HG03196 (cell line): ENCODE measurements at regions not wholly inside any gene's neighbourhood (a gene's known extent, or its start where the extent isn't known, plus 50 kb on each side); places are given as distances from the start of the nearest gene placed in this dataset.

Experiments used
- ATAC-seq: cut with Tn5 transposase; IDR thresholded peaks from one replicate; pipeline ENCODE4 v1.9.1; 2021; ENCODE audit not compliant: unreplicated experiment

DNA sequence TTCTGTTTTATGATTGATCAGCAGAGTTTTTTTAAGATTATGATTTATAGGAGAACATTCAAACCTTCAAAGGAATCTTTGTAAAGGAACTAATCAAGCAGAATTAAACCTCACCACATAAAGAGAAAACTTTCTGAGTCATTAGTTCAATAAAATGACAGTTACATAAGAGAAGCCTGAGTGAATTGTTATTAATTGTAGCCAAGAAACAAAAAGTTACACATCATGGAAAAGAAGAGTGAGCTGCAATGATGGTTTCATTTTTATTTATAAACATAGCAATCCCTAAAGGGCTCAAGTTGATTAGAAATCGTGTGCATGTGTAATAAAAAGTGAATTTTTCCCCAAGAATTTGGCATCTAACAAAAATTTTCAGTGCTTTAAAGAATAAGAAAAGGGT lies 731.4 kb downstream of the LTN1 start:
- ATAC-seq, result no peak

DNA sequence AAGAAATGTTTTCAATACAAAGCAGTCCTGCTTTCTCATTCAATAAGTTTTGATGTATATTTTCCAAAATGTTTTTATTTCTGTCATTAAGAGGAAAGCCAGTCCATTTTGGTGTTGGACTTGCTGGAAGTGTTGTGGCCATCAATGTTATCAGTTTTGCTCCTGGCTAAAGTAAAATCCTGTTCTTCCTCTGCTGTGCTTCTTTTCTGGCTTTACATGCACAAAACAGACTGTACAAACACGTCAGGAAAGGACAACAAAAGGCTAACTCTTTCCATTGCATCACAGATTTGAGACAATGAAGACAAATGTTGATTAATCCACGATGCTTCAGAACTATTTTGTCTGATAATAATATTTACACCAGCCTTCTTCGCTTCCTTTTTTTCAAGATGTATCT lies 735.4 kb downstream of the LTN1 start:
- ATAC-seq, result no peak

DNA sequence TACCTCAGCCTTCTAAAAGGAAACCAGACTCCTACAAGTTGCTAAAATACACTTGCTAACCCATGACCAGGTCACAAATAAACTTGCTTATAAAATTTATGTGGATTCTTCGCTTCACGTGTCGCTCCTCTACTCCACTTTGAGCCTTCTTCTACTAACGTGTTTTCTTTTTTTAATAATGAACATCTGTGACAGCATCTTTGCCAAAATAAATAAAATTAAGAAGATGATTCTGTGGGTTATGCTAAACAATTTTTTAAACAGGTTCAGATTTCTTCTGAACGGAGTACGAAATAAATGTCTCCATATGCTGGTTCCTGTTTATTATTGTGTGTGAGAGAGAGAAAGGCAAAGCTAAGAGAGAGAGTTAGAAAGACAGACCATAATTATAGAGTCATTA lies 735.8 kb downstream of the LTN1 start:
- ATAC-seq, result no peak

DNA sequence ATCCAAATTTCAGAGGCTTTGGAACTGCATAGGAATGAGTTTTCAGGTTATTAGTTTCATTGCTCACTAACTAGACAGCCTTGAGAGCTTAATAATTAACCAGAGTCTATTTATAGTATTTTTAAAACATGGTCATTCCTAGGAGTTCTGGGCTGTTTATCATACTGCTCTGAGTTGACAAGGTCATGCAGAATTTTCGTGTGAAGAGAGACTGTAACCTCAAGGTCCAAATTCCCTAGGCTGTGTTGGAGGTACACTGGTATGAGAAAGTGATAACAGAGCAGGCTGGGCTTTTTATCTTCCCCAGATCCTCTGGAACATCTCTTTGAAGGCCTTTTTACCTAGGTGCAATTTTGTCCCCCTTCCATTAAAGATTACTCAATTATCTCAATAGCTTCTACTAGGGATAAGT lies 736.3 kb downstream of the LTN1 start:
- ATAC-seq, result no peak

DNA sequence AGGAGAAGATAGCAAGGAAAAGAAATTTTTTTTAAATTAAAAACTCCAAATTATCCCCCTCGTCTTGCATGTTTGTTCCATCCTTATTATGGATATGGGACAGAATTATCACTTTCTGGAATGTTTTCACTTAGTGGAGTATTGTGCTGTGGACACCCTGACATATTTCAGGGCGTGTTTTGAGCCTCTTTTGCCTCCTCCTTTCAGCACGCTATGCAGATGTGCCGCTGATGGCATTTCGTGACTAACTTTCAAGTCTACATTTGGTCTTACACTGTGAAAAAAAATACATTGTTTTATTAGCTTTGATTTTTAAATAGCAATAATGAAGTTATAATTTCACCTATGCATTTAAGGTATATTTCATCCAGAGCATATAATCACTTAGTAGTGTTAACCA lies 738.7 kb downstream of the LTN1 start:
- ATAC-seq, result no peak

DNA sequence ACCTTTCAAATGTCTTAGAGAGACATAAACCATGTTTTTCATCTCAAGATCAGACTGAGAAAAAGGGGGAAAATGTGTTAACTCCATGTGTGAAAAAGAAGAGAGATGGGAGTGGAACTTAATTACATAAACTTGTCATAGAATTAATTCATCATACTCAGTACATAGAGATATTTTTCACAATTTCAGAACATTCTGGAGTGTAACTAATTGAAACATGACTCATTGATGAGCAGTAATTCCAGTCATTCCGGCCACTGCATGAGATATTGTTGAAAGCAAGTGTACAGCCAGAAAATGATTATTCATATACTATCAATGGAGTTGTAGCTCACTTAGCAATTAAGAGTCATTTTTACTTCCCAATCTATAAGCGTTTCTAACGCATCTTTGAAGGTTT lies 739.3 kb downstream of the LTN1 start:
- ATAC-seq, result no peak

DNA sequence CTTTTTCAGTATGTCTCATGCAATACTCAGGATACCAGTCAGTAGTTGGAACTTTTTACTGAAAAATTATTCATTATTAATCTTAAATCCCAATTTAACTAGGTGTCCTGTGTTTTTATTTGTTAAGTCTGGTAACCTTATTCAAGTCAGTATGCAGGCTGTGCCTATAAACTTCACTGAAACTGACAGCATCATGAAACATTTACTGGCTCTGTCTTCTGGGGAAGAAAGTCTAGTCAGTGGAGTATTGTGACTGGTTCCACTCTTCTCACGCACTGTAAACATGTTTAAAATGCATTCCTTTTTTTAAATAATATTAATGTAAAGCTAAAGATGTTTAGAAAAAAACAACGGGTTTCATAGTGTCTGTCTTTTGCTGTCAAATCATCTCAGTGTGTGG lies 739.7 kb downstream of the LTN1 start:
- ATAC-seq, result no peak

DNA sequence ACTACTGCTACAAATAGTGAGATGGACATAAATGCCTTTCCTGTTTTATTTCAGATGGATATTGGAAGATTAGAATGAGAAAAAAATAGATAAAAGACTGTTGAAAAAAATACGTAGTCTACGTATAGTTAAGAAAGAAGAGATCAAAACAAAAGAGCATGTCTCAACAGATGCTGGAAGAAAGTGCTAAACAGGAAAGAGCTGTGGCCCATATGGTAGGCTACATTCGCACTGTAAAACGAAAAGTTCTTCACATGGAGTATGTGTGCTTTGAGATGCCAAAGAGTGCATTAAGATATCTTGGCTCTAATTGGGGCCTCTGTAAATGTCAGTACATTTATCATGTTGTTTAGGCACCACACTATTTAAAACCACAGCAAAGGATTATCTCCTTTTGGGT lies 741.7 kb downstream of the LTN1 start:
- ATAC-seq, result no peak

DNA sequence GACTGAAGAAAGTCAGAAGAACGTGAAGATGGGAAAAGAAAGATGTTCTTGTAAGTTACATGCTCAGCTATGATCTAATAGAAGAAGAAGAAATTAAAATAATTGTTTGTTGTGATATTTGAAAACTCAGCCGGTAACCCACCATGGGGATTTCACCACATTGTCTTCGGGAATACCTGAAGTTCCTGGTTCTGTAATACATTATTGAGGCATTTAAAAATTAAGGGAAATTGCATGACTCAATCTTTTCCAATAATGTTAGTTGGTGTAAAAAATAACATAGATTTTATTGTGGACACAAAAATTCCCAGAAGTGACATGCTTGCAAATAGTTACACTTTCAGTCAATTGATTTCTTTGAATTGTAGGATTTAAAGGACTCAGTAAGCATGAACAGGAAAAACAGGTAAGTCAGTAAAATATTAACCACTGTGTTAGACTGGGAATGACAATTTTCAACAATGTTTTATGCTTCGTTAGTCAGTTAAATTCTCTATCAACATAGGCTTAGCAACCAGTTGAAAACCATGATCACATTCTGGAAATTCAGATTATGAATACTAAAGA lies 745.1 kb downstream of the LTN1 start:
- no peak for ATAC-seq

DNA sequence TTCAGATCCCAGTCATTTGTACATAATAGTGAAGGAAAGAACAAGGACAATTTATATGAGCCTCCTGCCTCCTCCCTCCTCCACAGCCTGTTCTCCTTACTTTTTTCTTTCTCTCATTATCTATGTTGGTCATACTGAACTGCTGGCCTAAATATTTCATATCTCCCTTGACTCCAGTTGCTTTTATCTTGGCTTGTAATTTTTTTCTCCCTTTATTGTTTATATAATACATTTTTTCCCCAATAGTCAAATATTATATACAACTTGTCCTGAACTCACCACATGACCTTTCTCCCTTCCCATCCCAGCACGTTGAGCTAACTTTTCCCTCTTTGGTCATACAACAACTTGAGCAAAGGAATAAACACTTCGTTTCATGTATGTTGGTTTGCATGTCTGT lies 752.1 kb downstream of the LTN1 start:
- no peak for ATAC-seq

DNA sequence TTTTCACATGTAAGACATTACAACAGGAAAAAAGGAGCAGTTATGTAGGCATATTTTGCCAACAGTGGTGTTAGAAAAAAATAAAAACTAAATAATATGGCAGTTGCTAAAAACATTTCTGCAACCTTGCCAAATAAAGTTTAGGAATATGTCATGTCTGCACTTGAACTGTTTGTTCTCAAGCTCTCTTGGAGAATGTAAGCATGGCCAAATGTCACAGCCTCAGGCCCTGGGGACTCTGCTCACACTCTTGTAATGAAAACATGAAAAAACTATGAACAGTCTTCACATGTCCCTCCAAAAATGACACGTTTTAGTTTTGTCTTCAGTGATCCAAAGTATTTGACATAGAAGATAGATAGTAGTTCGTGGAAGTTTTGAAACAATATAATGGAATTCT lies 753.3 kb downstream of the LTN1 start:
- no peak for ATAC-seq

DNA sequence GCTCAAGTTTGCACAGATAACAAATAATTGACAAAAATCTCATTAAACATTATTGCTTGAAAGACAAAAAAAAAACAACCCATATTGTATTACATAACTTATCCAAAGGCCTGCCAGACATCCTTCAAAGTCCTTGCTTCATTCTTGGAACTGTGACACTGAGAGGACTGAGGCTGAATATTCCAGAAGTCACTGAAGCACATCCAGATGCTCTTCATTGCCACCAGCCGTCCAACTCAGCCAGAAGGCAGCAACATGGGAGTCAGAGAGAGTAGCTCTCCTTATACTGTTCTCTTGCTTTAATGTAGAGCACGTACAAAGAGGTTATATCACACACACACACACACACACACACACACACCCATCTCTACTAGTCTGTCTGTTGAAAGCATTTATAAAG lies 755.0 kb downstream of the LTN1 start:
- no peak for ATAC-seq

DNA sequence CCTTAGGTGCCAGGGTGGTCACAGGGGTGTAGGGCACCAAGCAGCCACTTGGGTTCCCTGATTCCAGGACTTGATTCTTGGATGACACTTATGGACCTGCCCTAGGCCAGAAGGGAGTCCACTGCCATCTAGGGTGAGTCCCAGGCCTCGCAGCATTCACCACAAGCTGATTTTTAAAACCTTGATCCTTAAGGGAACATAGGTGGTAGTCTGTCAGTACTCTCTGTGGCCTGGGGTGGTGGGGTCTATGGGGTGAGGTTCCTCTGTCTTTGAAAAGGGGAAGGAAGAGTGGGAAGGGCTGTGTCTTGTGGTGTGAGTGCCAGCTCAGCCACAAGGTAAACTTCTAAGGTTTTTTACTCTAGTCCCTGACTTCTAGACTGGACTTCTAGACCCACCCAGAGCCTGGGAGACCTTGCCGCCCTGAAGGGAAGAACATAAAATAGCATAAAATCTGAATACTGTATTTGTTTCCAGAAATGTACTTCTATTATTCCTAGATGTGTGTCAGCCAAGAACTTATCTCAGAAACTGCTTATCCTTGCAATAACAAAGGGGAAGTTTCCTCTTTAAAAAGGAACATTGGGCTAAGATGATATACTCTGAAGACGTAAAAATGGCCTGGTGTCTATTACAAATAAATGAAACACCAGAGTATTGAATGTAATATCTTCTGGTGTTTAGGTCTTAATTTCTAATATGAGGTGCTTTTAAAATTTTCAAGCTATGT lies 757.3 kb downstream of the LTN1 start:
- ATAC-seq, result no peak

DNA sequence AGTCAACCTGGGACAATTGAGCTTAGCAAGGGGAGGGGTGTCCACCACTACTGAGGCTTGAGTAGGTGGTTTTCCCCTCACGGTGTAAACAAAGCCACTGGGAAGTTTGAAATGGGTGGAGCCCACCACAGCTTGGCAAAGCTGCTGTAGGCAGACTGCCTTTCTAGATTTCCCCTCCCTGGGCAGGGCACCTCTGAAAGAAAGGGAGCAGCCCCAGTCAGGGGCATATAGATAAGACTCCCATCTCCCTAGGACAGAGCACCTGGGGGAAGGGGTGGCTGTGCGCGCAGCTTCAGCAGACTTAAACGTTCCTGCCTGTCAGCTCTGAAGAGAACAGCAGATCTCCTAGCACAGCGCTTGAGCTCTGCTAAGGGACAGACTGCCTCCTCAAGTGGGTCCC lies 758.4 kb downstream of the LTN1 start:
- ATAC-seq, result no peak

DNA sequence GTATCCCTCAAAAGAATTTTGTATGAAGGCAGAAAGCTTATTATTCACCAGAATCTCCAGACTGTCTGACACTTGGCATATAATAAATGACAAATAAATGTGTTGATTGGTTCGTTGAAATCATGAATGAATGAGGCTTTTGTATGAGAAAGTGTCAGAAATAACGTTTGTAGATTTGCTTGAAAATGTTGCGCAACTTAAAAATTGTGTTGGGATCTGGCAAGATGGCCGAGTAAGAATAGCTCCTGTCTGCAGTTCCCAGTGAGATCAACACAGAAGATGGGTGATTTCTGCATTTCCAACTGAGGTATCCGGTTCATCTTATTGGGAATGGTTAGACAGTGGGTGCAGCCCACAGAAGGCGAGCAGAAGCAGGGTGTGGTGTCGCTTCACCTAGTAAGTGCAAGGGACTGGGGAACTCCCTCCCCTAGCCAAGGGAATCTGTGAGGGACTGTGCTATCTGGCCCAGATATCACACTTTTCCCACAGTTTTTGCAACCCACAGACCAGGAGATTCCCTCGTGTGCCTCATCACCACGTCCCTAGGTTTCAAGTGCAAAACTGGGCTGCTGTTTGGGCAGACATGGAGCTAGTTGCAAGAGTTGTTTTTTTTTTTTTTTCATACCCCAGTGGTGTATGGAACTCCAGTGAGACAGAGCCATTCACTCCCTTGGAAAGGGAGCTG lies 759.0 kb downstream of the LTN1 start:
- ATAC-seq, result no peak

DNA sequence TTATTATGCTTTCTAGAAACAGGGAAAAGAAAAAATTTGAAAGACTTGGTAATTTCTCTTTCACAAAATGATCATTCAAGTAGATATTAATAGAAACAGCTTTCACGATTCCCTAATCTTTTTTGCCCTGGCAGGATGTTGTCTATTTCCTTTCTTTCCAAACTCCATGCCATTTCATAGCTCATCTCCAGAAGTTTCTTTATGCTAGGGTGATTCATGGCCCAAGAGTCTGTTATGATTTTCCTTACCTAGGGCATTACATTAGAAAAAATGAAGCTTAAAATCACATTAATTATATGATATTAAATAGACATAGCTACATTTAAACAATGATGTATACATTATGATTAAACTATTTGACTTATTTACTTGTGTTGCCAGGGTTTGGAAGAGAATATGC lies 762.1 kb downstream of the LTN1 start:
- no peak for ATAC-seq

DNA sequence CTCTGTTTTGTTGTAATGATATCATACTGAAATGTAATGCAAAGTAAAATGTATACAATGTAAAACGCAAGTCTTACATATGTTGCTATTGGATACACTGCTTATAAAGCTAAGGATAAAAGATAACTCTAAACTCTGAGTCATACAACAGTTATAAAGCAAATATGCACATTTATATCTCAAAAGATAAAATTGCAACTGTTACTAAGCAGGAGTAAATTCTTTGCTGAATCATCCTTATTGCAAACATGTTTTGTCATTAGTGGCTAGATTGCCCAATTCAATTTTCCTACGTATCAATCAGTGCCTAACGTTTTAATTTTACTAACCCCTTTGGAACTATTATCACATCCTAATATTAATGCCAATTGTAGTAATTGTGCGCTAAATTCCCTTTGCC lies 762.9 kb downstream of the LTN1 start:
- ATAC-seq, result no peak

DNA sequence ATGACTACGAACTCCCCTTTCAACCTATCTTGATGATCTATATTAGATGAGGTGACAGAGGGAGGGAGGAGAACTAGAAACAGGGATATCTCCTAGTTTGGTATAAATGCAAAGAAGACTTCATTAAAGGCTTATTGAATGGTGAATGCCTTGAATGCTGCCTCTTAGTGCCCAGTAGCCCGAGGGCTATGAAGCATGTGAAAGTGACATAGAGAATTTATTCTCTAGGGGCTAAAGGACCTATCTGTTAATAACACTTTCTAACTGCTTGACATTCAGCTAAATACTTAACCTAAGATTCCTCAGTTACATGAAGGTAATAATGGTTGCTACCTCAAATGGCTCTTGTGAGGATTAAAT lies 764.1 kb downstream of the LTN1 start:
- no peak for ATAC-seq

DNA sequence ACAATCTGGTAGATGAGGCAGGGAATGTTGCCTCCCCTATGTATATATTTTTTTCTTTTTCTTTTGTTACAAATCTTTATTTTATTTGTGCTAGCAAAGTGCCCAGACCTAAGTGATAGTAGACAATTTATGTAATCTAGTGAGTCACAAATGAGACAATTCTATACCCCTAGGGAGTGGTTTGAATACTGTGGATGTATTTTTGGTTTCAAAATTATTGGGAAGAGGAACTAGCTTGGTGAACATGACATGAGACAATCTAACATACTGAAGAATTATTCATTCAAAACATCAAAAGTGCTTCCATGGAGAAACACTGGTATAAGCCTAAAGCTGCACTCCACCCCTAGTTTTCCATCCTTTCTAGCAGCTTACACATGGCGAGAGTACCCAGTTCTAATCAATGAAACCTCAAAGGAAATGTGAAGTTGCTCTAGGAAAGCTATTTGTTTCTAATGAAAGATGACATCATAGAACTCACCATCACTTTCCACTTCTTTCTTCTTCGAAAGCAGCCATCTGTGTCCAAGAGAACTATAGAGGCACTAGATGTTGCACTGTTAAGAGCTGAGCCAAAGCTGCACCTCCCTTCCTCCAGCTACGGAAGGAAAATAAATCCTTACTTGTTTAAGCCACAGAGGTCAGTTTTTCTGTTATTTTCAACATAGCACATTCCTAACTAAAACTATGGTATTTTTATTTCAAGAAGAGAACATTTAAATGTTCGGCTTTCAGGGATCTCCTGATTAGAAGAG lies 764.6 kb downstream of the LTN1 start:
- ATAC-seq, result no peak

DNA sequence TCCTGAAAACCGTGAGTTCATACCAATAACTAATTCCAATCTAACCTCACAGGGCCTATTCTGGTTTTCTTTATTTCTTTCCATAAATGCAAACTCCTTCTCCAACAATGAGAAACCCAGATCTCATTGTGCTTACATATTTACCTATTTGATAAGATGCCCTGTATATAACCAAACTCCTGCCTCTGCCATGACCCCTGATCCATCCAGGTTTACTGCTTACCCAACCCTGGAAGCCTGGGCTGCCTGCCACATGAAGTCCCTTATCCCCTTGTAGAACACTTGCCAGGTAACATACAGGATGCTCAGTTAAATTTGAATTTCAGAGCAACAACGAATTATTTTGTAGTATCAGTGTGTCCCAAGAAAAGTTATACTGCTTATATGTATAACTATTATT lies 766.1 kb downstream of the LTN1 start:
- no peak for ATAC-seq

DNA sequence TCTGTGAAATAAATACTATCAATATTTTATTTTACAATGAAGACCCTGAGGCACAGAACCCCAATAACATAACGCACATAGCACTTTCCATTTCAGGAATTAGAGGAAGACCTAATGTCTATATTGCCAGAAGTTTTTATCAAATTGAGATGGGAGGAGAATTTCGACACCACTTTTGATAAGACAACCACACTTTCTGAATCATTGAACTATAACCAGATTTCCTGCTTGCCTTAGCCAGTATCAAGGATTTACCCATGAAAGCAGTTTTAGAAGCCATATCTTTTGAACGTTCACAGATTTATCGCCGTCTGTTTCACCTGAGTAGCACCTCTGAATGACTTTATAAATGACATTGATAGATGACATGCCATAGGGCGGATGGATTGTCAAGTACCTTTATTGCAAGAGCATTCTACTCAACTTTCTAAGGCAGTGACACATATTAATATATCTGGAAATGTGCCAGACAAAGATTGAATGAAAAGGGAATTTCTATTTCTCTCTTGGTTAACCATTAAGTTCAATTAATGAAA lies 768.4 kb downstream of the LTN1 start:
- no peak for ATAC-seq

DNA sequence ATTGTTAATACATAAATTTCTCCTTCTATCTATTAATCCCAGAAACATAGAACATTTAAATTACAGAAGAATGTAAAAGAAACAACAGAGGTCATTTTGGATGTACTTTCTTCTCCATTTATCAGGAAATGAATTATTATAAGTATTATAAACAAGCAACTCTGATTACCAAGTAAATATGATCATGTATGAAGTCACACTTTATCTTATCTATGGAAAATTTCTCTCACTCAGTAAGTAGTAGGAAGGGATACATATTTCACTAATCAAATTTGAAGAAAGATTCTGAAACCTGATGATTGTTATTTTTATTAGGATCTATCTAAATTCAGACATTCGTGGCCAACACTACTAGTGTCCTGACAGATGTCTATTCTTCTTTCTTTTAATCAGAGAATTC lies 770.7 kb downstream of the LTN1 start:
- ATAC-seq, result no peak
